ENCODE measurements at regions not wholly inside any gene's neighbourhood (a gene's known extent, or its start where the extent isn't known, plus 50 kb on each side); places are given as distances from the start of the nearest gene placed in this dataset.

- TF ChIP-seq ATF3 (IDR thresholded peaks at IDR 0.05; ENCODE audit: insufficient read depth, low read depth, low read length), result no peak
- no peak for TF ChIP-seq SUZ12 (IDR thresholded peaks at IDR 0.05; ENCODE audit: low read length)
- TF ChIP-seq SRF (IDR thresholded peaks at IDR 0.05; ENCODE audit: low read depth, low read length), result no peak
- no peak for TF ChIP-seq KDM4A (IDR thresholded peaks at IDR 0.05; ENCODE audit: low read depth, low read length, severe bottlenecking)
- TF ChIP-seq EGR1 (IDR thresholded peaks at IDR 0.05; ENCODE audit: borderline replicate concordance, low read depth, low read length), result no peak
- TF ChIP-seq KDM1A (IDR thresholded peaks at IDR 0.05; ENCODE audit: borderline replicate concordance, low read length), result no peak
Measured at GRCh38 chr10:36097696-36098095, 455.6 kb upstream of the FZD8 start (continued).
